HEK293T (cell line): ENCODE measurements at regions not wholly inside any gene's neighbourhood (a gene's known extent, or its start where the extent isn't known, plus 50 kb on each side); places are given as distances from the start of the nearest gene placed in this dataset.
"Not testable (repeated sequence)": the region's sequence is repeated elsewhere in the genome, so short reads cannot be mapped to it uniquely, and the experiment has no call there.

Source experiments
- CTCF ChIA-PET: fragments of 350-600 bp; formaldehyde crosslinking; extraction: SDS; loops from one replicate; lab custom pipeline; 2021; ENCODE audit warnings: antibody characterized with exemption, inconsistent platforms; lab: Yijun Ruan, JAX
- POLR2A ChIA-PET: fragments of 350-600 bp; formaldehyde crosslinking; extraction: SDS; loops from one replicate; lab custom pipeline; 2020; ENCODE audit warnings: antibody characterized with exemption, inconsistent platforms; lab: Yijun Ruan, JAX
- DNase-seq: peaks from one replicate; pipeline ENCODE4 v3.0.0; 2012; ENCODE audit warnings: mixed read lengths; ENCODE audit errors: extremely low spot score
- ARNT ChIP-seq: fragments of 450-650 bp; IDR thresholded peaks from 2 replicates; pipeline ENCODE4 v1.6.1; 2017; ENCODE audit warnings: mild to moderate bottlenecking
- BHLHE40 ChIP-seq: fragments of 450-650 bp; IDR thresholded peaks from 2 replicates; pipeline ENCODE4 v1.6.1; 2016; ENCODE audit warnings: mild to moderate bottlenecking, moderate library complexity, borderline replicate concordance
- CTBP1 ChIP-seq: fragments of 450-650 bp; IDR thresholded peaks from 2 replicates; pipeline ENCODE4 v1.6.1; 2016; ENCODE audit warnings: borderline replicate concordance
- ELF4 ChIP-seq: fragments of 450-650 bp; IDR thresholded peaks from 2 replicates; pipeline ENCODE4 v1.6.1; 2017; ENCODE audit warnings: antibody characterized with exemption
- FOXA1 ChIP-seq: fragments of 450-650 bp; IDR thresholded peaks from 2 replicates; pipeline ENCODE4 v1.6.1; 2016; ENCODE audit warnings: mild to moderate bottlenecking
- FOXK2 ChIP-seq: fragments of 450-650 bp; IDR thresholded peaks from 2 replicates; pipeline ENCODE4 v1.6.1; 2016; ENCODE audit warnings: mild to moderate bottlenecking
- FOXM1 ChIP-seq: fragments of 450-650 bp; IDR thresholded peaks from 2 replicates; pipeline ENCODE4 v1.6.1; 2017; ENCODE audit warnings: mild to moderate bottlenecking, borderline replicate concordance
- HDGF ChIP-seq: fragments of 450-650 bp; IDR thresholded peaks from 2 replicates; pipeline ENCODE4 v1.6.1; 2017; ENCODE audit warnings: antibody characterized with exemption, borderline replicate concordance
- L3MBTL2 ChIP-seq: fragments of 450-650 bp; conservative IDR thresholded peaks from 2 replicates; pipeline ENCODE4 v1.6.1; 2016; ENCODE audit warnings: mild to moderate bottlenecking
- LEF1 ChIP-seq: fragments of 450-650 bp; IDR thresholded peaks from 2 replicates; pipeline ENCODE4 v1.6.1; 2017; ENCODE audit warnings: mild to moderate bottlenecking, borderline replicate concordance
- NFRKB ChIP-seq: fragments of 450-650 bp; IDR thresholded peaks from 2 replicates; pipeline ENCODE4 v1.6.1; 2016; ENCODE audit warnings: mild to moderate bottlenecking, moderate library complexity
- PKNOX1 ChIP-seq: fragments of 450-650 bp; IDR thresholded peaks from 2 replicates; pipeline ENCODE4 v1.6.1; 2016
- SP1 ChIP-seq: fragments of 450-650 bp; IDR thresholded peaks from 2 replicates; pipeline ENCODE4 v1.6.1; 2017
- SUZ12 ChIP-seq: fragments of 450-650 bp; IDR thresholded peaks from 2 replicates; pipeline ENCODE4 v1.6.1; 2016; ENCODE audit warnings: mild to moderate bottlenecking
- TARDBP ChIP-seq: fragments of 450-650 bp; IDR thresholded peaks from 2 replicates; pipeline ENCODE4 v1.6.1; 2016
- ZNF384 ChIP-seq: fragments of 450-650 bp; IDR thresholded peaks from 2 replicates; pipeline ENCODE4 v1.6.1; 2016

DNA sequence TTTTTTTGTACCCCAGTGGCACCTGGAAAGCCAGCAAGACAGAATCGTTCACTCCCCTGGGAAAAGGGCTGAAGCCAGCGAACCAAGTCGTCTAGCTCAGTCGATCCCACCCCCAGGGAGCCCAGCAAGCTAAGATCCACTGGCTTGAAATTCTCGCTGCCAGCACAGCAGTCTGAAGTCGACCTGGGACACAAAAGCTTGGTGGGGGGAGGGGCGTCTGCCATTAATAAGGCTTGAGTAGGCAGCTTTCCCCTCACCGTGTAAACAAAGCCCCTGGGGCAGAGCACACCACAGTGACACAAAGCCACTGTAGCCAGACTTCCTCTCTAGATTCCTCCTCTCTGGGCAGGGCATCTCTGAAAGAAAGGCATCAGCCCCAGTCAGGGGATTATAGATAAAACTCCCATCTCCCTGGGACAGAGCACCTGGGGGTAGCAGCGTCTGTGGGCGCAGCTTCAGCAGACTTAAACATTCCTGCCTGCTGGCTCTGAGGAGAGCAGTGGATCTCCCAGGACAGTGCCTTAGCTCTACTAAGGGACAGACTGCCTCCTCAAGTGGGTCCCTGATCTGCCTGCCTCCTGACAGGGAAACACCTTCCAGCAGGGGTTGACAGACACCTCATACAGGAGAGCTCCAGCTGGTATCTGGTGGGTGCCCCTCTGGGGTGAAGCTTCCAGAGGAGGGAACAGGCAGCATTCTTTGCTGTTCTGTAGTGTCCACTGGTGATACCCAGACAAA, 97.4 kb downstream of the TBR1 start:
- POLR2A ChIA-PET, DNase-seq, CTCF ChIA-PET: not testable (repeated sequence)

GRCh38 chr2:161522796-161523195, 101.4 kb upstream of the SLC4A10 start:
- TF ChIP-seq SUZ12 (no peak), ELF4 (no peak), TARDBP (no peak), NFRKB (no peak), FOXA1 (no peak), ZNF384 (no peak), LEF1 (no peak), ARNT (no peak), PKNOX1 (no peak), FOXK2 (no peak), CTBP1 (no peak), FOXM1 (no peak), BHLHE40 (no peak), L3MBTL2 (no peak), SP1 (no peak), HDGF (no peak)
- no peak for DNase-seq
- POLR2A ChIA-PET = no interaction called here
- CTCF ChIA-PET = no interaction called here

- no peak for TF ChIP-seq ARNT
- TF ChIP-seq FOXK2 = no peak
- TF ChIP-seq LEF1 = no peak
- TF ChIP-seq SP1 = no peak
- no peak for TF ChIP-seq FOXA1
- no peak for TF ChIP-seq SUZ12
- no peak for TF ChIP-seq NFRKB
- no peak for TF ChIP-seq L3MBTL2
- no peak for TF ChIP-seq HDGF
- no peak for TF ChIP-seq BHLHE40
- TF ChIP-seq ELF4 = no peak
- TF ChIP-seq FOXM1 = no peak
- TF ChIP-seq TARDBP = no peak
- no peak for TF ChIP-seq CTBP1
- TF ChIP-seq PKNOX1 = no peak
- no peak for DNase-seq
- ChIA-PET CTCF (no interaction called here), POLR2A (no interaction called here)
Measured at GRCh38 chr2:161533218-161533617, 91.0 kb upstream of the SLC4A10 start.

DNA sequence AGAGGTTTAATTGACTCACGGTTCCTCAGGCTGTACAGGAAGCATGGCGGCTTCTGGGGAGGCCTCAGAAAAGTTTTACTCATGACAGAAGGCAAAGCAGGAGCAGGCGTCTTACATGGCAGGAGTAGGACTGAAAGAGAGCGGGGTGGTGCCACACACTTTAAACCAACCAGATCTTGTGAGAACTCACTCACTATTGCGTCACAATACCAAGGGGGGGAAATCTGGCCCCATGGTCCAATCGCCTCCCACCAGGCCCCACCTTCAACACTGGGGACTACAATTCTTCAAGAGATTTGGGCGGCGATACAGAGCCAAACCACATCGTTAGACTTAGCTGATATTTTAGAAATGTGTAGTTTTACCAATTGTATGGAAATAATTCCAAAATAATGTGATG, 77.6 kb upstream of the SLC4A10 start:
- ChIA-PET CTCF (no interaction called here), POLR2A (no interaction called here)
- DNase-seq = no peak
- TF ChIP-seq FOXK2 (no peak), SP1 (no peak), LEF1 (no peak), HDGF (no peak), L3MBTL2 (no peak), FOXM1 (no peak), BHLHE40 (no peak)

- ChIA-PET POLR2A (no interaction called here), CTCF (no interaction called here)
- TF ChIP-seq FOXK2 = no peak
- TF ChIP-seq ARNT = no peak
- no peak for TF ChIP-seq NFRKB
- TF ChIP-seq SP1 = no peak
- no peak for TF ChIP-seq PKNOX1
- TF ChIP-seq L3MBTL2 = no peak
- TF ChIP-seq CTBP1 = no peak
- DNase-seq = no peak
Measured at GRCh38 chr2:161547130-161547529, 77.1 kb upstream of the SLC4A10 start.

- ChIA-PET POLR2A (no interaction called here), CTCF (no interaction called here)
- DNase-seq = no peak
- TF ChIP-seq TARDBP (no peak), PKNOX1 (no peak), FOXA1 (no peak), NFRKB (no peak), CTBP1 (no peak), SP1 (no peak), HDGF (no peak), L3MBTL2 (no peak), ZNF384 (no peak), BHLHE40 (no peak), FOXK2 (no peak), ELF4 (no peak), FOXM1 (no peak), LEF1 (no peak), ARNT (no peak), SUZ12 (no peak)
Measured at GRCh38 chr2:161552015-161552414, 72.2 kb upstream of the SLC4A10 start.
